Iris pigment epithelial cell (primary cell): ENCODE measurements at regions not wholly inside any gene's neighbourhood (a gene's known extent, or its start where the extent isn't known, plus 50 kb on each side); places are given as distances from the start of the nearest gene placed in this dataset.

ENCODE experiments used
- DNase-seq: peaks from one replicate; pipeline ENCODE4 v3.0.0-alpha.2; 2011; ENCODE audit warnings: low read depth

- no peak for DNase-seq
Measured at GRCh38 chr21:21722731-21723130, 724.5 kb downstream of the NCAM2 start.

GRCh38 chr21:21730512-21730911 lies 732.3 kb downstream of the NCAM2 start:
- no peak for DNase-seq

DNA sequence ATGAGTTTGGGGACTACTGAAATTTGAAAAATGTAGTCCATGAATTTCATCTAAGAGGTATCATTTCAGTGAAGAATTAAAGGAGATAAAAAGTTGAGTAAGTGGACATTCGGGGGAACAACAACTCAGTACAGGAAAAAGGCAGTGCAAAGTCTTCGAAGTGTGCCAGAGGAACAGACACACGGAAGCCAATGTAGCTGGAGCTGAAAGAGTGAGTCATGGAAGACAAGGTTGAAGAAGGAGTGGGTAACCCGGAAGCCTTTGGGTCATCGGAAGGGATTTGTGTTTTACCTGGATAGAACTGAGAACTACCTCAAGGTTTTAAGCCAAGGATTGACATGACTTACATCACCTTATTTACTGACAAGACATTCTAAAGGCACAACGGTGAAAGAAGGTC lies 733.4 kb downstream of the NCAM2 start:
- DNase-seq = no peak

DNA sequence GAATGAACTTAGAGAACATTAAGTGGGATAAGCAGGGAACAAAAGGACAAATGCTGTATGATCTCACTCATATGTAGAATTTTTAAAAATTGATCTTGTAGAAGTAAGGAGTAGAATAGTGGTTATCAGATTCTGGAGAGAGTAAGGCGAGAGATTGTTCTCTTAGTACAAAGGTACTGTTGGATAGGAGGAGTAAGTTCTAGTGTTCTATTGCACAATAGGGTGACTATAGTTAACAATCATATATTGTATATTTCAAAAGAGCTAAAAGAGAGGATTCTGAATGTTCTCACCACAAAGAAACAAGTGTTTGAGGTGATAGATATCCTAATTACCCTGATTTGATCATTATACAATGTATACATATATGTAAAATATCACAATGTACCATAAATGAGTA lies 735.9 kb downstream of the NCAM2 start:
- no peak for DNase-seq

GRCh38 chr21:21737186-21737585 lies 739.0 kb downstream of the NCAM2 start:
- no peak for DNase-seq

DNA sequence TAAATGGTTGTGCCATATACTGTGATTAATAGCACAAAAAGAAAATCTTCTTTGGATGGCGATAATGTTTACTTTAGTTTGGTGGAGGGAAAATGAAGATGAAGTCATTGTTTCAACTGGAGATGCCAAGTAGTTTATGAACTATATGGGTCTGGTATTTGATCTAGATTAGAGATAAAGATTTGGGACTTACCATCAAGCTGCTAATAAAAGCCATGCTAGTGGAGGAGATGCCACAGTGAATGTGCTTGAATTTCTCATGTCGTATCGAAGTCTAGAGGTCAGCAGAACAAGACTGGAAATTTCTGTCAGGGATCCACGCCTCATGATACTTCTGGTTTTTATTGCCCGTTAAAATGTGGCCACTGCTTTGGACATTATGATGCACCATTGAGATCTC lies 742.0 kb downstream of the NCAM2 start:
- DNase-seq = no peak

DNA sequence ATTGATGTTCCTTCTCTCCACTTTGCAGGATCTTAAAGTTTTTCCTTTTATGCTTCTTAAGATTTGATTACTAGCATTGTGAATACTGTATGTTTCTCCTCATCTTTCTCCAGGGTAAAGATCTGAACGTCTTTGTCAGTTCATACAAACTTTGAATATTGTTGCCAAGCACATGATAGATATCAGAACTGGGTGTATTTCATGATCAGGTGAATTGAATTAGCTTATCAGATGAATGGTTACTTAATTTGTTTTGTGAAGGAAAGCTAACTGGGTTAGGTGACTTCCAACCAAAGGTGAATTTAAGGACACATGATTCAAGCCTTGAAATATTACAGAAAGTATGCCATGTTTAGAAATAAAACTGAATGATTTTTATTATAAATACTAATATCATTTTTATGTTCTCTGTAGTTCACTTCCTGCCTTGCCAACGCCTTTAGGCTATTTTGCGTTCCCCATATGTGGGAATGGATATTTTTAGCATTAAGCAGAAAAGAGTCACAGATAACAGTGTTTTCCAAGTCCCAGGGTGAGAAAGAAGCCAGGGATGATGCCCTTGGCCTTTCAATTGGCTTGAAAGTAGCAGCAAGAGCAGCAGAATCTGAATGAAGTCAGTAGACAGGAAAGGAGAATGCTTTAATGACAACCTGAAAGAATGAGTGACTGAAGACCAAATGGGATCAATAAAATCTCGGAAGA lies 752.1 kb downstream of the NCAM2 start:
- no peak for DNase-seq

GRCh38 chr21:21751286-21751685 lies 753.1 kb downstream of the NCAM2 start:
- DNase-seq = no peak

DNA sequence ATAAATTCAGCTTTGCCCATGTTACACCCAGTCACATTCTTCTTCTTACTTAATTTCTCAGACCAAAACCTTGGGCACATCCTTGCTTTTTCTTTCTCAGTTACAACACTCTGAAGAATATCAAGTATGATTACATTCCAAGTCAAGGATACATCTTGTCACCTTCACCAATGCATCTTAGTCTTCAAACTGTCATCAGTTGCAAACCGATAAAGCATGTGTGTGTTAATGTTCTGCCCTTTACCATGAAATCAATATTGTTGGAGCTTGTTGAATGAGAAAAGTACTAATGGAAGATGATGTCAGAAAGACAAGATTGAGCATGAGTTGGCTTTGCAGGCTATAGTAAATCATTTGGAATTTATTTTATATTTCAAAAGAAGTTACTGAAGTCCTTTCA lies 764.6 kb downstream of the NCAM2 start:
- DNase-seq = no peak

DNA sequence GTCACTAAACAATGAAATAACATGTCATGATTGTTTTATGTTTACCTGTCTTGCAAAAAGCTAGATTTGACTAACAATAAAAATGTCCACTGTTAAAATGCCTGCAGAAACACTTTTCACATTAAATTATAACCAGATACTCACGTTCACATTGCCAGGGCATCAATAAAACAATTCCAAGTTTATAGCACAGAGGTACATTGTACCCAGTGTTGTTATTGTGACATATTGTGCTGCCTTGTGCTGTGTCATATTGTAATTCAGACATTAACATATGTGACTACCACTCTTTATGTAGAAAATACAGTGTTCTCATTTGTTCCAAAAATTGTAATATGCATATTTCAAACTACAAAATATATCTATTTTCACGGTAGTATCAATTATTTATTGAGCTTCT lies 766.1 kb downstream of the NCAM2 start:
- DNase-seq = no peak

GRCh38 chr21:21767276-21767675 lies 769.1 kb downstream of the NCAM2 start:
- DNase-seq = no peak

DNA sequence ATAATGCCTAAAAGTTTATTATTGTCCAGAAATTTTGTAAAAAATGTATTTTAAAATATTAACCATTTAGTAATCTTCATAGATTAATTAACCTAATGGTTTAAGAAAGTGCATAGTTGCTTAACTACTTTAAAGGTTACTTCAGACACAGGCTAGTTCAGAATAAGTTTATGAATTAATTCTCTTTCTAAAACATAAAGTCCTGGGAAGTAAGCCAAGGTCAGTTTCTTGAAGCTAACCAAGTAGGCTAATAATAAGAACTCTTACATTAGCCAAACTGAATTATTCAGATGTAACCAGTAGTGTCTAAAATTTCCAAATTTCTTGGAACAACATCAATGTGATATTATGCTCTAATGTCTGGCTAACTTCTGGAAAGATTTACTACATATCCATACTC lies 790.4 kb downstream of the NCAM2 start:
- peak; percentile 11 for DNase-seq

- DNase-seq = no peak
Measured at GRCh38 chr21:21801921-21802320, 803.7 kb downstream of the NCAM2 start.

GRCh38 chr21:21806711-21807597 lies 808.7 kb downstream of the NCAM2 start:
- DNase-seq = peak; percentile 1

DNA sequence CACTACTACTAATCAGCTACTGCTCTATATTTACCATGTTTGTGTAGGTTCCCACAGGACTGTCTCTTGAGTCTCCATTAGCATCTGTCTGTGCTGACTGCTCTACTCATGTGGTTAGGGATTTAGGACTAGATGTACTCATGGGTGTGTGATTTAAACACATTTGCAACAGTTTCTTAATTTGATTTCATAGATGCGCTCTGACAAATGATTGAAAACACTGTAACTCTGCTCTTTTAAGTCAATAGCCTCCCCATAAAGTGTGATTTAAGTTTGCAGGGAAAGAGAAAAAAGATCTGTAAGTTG lies 809.3 kb downstream of the NCAM2 start:
- DNase-seq = peak; percentile 4

DNA sequence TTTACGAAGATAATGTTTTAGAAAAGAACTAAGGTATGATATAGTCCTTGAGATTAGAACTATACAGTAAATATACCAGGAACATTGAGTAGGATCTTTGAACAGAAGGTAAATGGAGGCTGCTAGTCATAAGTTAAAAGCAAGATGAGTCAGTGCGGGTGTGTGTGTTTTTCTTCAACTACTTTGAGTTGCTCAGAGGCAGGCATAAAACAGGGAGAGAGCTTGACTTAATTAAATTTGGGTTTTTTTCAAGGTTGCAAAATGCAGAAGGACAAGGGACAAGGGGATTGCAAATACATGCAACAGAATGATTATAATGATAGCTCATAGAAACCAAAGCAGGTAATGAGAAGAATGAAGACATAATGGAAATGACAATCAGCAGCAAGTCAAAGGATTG lies 815.1 kb downstream of the NCAM2 start:
- peak; percentile 2 for DNase-seq

DNA sequence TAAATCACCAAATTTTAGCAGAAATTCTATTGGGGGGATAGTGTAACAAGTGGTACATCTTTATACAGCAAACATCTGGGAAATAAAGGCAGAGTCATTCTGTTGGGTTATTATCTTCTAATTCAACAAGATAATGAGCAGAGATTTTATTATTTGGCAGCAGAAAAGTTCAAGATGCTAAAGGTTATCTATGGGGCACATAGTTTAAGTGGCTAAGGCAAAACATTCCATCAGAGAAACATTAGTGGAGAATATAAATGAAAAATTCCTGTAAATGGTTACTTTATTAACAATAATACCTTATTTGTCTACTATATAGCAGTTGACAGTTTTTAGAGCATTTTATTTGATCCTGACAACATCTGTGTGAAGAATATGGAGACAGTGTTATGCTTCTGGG lies 815.7 kb downstream of the NCAM2 start:
- DNase-seq = no peak

DNA sequence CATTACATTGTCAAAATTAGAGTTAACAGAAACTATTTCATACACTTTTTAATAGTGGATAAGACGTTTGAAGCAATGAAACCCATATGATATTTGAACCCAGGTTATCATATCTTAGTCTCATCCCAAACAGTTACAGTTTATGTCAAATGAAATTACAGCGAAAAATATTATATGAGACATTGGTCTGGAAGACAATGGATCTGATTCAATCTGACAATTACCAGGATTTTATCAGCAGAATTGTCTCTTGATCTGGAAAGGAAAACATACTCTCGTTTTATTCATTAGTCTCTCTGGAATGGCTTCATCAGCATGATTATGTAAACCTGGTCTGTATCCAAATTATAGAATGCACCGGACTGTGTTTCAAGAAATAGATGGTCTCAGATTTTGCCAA lies 818.6 kb downstream of the NCAM2 start:
- no peak for DNase-seq

DNA sequence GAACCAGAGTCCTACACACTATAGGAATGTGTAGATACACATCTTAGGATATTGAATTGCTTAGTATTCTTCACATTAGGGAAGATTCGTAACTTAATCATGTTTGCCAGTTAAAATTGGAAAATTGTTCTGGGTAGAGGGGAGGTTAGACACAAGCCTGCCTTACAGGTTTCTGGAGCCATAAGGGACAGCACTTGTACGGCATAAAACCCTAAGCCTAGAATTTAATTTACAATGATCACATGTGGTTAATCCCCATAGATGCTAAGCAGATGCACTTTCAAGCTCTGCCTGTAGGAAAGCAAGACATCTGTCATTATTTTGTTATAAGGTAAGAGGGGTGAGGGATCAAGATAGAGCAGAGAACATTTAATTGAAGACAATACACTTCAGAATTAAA lies 820.7 kb downstream of the NCAM2 start:
- no peak for DNase-seq

- no peak for DNase-seq
Measured at GRCh38 chr21:21828130-21828529, 829.9 kb downstream of the NCAM2 start.

- DNase-seq = no peak
Measured at GRCh38 chr21:21831036-21831435, 832.8 kb downstream of the NCAM2 start.

- DNase-seq = peak; percentile 19
Measured at GRCh38 chr21:21845901-21846300, 847.7 kb downstream of the NCAM2 start.

DNA sequence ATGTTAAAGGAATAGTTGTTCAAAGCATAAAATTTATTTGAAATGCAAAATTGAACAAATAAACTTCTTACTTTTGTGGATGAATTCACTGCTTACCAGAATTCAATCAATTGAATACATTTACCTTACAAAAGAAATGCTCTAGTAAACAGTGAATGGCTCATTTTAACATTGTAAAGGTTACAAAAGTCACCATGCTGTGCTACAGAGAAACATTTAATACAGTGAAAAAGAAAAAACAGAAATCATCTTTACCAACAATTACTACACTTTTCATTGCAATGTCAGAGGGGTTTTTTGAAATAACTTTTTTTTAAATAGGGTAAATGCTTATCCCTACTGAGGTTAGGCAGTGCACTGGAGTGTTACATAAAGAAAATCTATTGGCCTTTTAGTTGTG lies 853.0 kb downstream of the NCAM2 start:
- no peak for DNase-seq

DNA sequence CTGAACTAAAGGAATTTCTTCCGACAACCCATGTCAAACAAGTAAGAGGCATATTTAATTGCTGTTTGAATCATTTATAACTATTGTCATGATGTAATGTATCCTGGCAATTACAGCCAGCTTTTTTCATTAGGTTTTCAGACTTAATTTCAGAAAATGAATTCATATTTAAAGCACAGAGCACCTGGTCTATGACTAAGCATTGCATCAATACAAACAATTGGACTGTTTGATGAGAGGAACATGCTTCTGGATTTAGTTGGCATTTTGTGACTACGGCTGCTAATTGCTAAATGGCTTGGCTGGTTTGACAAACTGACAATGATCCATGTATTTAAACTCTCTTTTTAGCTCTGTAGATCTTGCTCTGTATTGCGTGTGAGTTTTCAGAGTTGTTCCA lies 853.4 kb downstream of the NCAM2 start:
- DNase-seq = peak; percentile 2
